Thoracic aorta (tissue), 2 donors: ENCODE measurements at regions not wholly inside any gene's neighbourhood (a gene's known extent, or its start where the extent isn't known, plus 50 kb on each side); places are given as distances from the start of the nearest gene placed in this dataset.

ENCODE experiments used
- ATAC-seq: fragments of 150-250 bp; one replicate; pipeline ENCODE4 v1.8.0; 2017; ENCODE audit warnings: low read depth; ENCODE audit not compliant: insufficient number of reproducible peaks, low FRiP score
- DNase-seq: peaks from one replicate; pipeline ENCODE4 v3.0.0-alpha.2; 2020; ENCODE audit warnings: low spot score
- H3K27ac ChIP-seq, 2 donors: fragments of 200-600 bp; sonication (generic); 1 replicate in 1 of 2; 2 replicates in 1 of 2; pipeline ENCODE4 v1.5.1; 2016; ENCODE audit warnings: mild to moderate bottlenecking in 2 of 2, moderate library complexity in 2 of 2
- H3K27me3 ChIP-seq: fragments of 200-600 bp; sonication (generic); replicated peaks from 2 replicates; pipeline ENCODE4 v1.6.0; 2016; ENCODE audit warnings: mild to moderate bottlenecking; ENCODE audit not compliant: insufficient read depth
- H3K36me3 ChIP-seq: fragments of 200-600 bp; sonication (generic); one replicate; pipeline ENCODE4 v1.5.1; 2016
- H3K4me1 ChIP-seq, 2 donors: fragments of 200-600 bp; sonication (generic); 1 replicate in 1 of 2; 2 replicates in 1 of 2; pipeline versions ENCODE4 v1.5.1 to v1.6.0; 2016; ENCODE audit warnings: low read depth in 2 of 2, mild to moderate bottlenecking in 1 of 2; ENCODE audit not compliant: control insufficient read depth in 1 of 2
- H3K4me3 ChIP-seq: fragments of 200-600 bp; sonication (generic); 2 replicates; pipeline ENCODE4 v1.5.1; 2016; ENCODE audit warnings: mild to moderate bottlenecking
- H3K9me3 ChIP-seq: fragments of 200-600 bp; sonication (generic); 2 replicates; pipeline ENCODE4 v1.5.1; 2016
- TF ChIP-seq, protein P1 (sequence below): fragments of 200-600 bp; sonication (generic); IDR thresholded peaks from one replicate; pipeline ENCODE4 v1.5.1; 2019; ENCODE audit warnings: antibody characterized with exemption

DNA sequence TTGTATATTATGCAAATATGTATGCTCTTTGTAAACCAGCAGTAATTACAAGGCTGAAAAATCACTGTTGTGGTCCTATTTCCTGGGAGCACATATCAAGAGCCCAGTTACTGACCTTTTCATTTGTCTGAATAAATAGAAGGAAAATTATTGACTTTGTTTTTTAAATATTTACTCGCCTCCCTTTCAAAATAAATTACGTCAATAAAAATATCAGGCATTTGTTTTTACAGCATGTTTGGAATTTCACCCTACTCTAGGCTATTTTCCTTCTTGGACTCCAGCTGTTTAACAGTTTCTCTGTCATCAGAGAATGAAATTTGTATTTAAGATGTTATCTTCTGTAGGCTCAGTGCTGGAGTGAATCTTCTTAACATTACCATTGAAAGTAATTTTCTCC, 59.9 kb upstream of the LRATD1 start:
- no peak overlapping the region for H3K27ac ChIP-seq
- TF ChIP-seq, protein P1, sequence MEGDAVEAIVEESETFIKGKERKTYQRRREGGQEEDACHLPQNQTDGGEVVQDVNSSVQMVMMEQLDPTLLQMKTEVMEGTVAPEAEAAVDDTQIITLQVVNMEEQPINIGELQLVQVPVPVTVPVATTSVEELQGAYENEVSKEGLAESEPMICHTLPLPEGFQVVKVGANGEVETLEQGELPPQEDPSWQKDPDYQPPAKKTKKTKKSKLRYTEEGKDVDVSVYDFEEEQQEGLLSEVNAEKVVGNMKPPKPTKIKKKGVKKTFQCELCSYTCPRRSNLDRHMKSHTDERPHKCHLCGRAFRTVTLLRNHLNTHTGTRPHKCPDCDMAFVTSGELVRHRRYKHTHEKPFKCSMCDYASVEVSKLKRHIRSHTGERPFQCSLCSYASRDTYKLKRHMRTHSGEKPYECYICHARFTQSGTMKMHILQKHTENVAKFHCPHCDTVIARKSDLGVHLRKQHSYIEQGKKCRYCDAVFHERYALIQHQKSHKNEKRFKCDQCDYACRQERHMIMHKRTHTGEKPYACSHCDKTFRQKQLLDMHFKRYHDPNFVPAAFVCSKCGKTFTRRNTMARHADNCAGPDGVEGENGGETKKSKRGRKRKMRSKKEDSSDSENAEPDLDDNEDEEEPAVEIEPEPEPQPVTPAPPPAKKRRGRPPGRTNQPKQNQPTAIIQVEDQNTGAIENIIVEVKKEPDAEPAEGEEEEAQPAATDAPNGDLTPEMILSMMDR: no peak
- no peaks in the 10 kb centered on the region for H3K4me1 ChIP-seq
- H3K9me3 ChIP-seq: no peaks in the 10 kb centered on the region
- ATAC-seq (no peak), DNase-seq (no peak)
- H3K36me3 ChIP-seq: no peaks in the 10 kb centered on the region
- no peak overlapping the region for H3K4me3 ChIP-seq
- no peaks in the 10 kb centered on the region for H3K27me3 ChIP-seq

DNA sequence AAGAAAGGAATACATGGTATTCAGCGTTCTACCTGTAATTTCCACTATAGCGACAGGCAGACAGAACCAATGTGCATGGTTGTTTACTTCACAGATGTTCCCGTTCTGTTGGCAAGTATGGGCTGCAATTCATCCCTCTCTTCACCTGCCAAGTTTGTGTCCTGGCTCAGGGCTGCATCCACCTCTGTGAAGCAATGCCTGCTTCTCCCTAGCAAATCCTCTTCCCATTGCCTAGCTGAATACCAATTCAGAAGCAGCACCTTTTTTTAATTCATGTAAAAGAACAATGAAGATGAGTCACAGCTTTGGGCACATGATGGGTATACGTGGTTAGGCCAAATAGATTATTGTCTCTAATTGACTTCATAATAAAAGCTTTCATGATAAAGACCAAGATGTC, 54.7 kb upstream of the LRATD1 start:
- Histone ChIP-seq H3K27ac (no peak overlapping the region), H3K4me1 (no peaks in the 10 kb centered on the region), H3K9me3 (no peaks in the 10 kb centered on the region), H3K27me3 (no peaks in the 10 kb centered on the region), H3K36me3 (no peaks in the 10 kb centered on the region), H3K4me3 (no peak overlapping the region)
- no peak for DNase-seq
- TF ChIP-seq, protein P1: no peak
- ATAC-seq: no peak
